Neuronal stem cell (in vitro differentiated cells): ENCODE measurements at regions not wholly inside any gene's neighbourhood (a gene's known extent, or its start where the extent isn't known, plus 50 kb on each side); places are given as distances from the start of the nearest gene placed in this dataset.
A peak's percentile ranks its signal among the peaks of the same experiment; 100 is the strongest.

Experiments
- DNase-seq: peaks from one replicate; pipeline ENCODE4 v3.0.0-alpha.2; 2013; ENCODE audit warnings: low spot score
- H2AFZ ChIP-seq: one replicate; pipeline ENCODE4 v1.6.1; 2013; ENCODE audit warnings: mild to moderate bottlenecking, low read length, inconsistent platforms
- H2AK5ac ChIP-seq: 2 replicates; pipeline ENCODE4 v1.6.1; 2013; ENCODE audit warnings: low read depth, mild to moderate bottlenecking, inconsistent platforms, low read length, moderate library complexity, mixed read lengths
- H2BK120ac ChIP-seq: 2 replicates; pipeline ENCODE4 v1.6.1; 2013; ENCODE audit warnings: low read depth, mild to moderate bottlenecking, inconsistent platforms, low read length, moderate library complexity, mixed read lengths
- H2BK12ac ChIP-seq: one replicate; pipeline ENCODE4 v1.6.1; 2013; ENCODE audit warnings: low read length, inconsistent platforms
- H2BK15ac ChIP-seq: 2 replicates; pipeline ENCODE4 v1.6.1; 2013; ENCODE audit warnings: mild to moderate bottlenecking, low read length, inconsistent platforms, mixed read lengths
- H2BK5ac ChIP-seq: one replicate; pipeline ENCODE4 v1.6.1; 2013; ENCODE audit warnings: inconsistent platforms, mild to moderate bottlenecking, low read length, moderate library complexity
- H3K14ac ChIP-seq: one replicate; pipeline ENCODE4 v1.6.1; 2013; ENCODE audit warnings: low read length, inconsistent platforms
- H3K18ac ChIP-seq: 2 replicates; pipeline ENCODE4 v1.6.1; 2013; ENCODE audit warnings: low read length, inconsistent platforms
- H3K23ac ChIP-seq: 2 replicates; pipeline ENCODE4 v1.6.1; 2013; ENCODE audit warnings: low read depth, mild to moderate bottlenecking, mixed read lengths, low read length, inconsistent platforms; ENCODE audit not compliant: poor library complexity
- H3K27ac ChIP-seq: replicated peaks from 3 replicates; pipeline ENCODE4 v1.5.1; 2013; ENCODE audit warnings: low read length, inconsistent platforms
- H3K27me3 ChIP-seq, 3 experiments: 2 replicates each; pipeline ENCODE4 v1.6.1; 2013; ENCODE audit warnings: low read length in 3 of 3, mild to moderate bottlenecking in 2 of 3, inconsistent platforms in 1 of 3, low read depth in 1 of 3, mixed read lengths in 1 of 3, moderate library complexity in 1 of 3; ENCODE audit not compliant: control insufficient read depth in 3 of 3, insufficient read depth in 3 of 3
- H3K36me3 ChIP-seq, 2 donors: replicated peaks in 1 of 2; 2 replicates each; pipeline ENCODE4 v1.6.1; 2013; ENCODE audit warnings: low read length in 2 of 2; ENCODE audit not compliant: control insufficient read depth in 2 of 2, insufficient read depth in 2 of 2
- H3K4ac ChIP-seq: 2 replicates; pipeline ENCODE4 v1.6.1; 2013; ENCODE audit warnings: inconsistent platforms, mild to moderate bottlenecking, low read length, moderate library complexity
- H3K4me1 ChIP-seq, 2 donors: 1 replicate in 1 of 2; 2 replicates in 1 of 2; pipeline ENCODE4 v1.6.1; 2013; ENCODE audit warnings: low read length in 2 of 2, low read depth in 1 of 2; ENCODE audit not compliant: control insufficient read depth in 2 of 2, insufficient read depth in 1 of 2
- H3K4me2 ChIP-seq: one replicate; pipeline ENCODE4 v1.6.1; 2013; ENCODE audit warnings: mild to moderate bottlenecking, low read length, inconsistent platforms; ENCODE audit not compliant: insufficient read depth, poor library complexity, severe bottlenecking
- H3K4me3 ChIP-seq, 2 donors: 2 replicates each; pipeline ENCODE4 v1.5.1; 2013; ENCODE audit warnings: low read length in 2 of 2, mild to moderate bottlenecking in 2 of 2, inconsistent platforms in 1 of 2, moderate library complexity in 1 of 2
- H3K79me1 ChIP-seq: one replicate; pipeline ENCODE4 v1.6.1; 2013; ENCODE audit warnings: low read depth, mild to moderate bottlenecking, inconsistent platforms, low read length, moderate library complexity
- H3K9ac ChIP-seq: one replicate; pipeline ENCODE4 v1.6.1; 2013; ENCODE audit warnings: mild to moderate bottlenecking, low read depth, low read length, inconsistent platforms; ENCODE audit not compliant: poor library complexity
- H3K9me3 ChIP-seq, 2 donors: replicated peaks in 1 of 2; 2 replicates each; pipeline versions ENCODE3 to v1.6.1; 2013; ENCODE audit warnings: low read length in 2 of 2, mild to moderate bottlenecking in 2 of 2, inconsistent platforms in 1 of 2, low read depth in 1 of 2, mixed read lengths in 1 of 2, moderate library complexity in 1 of 2; ENCODE audit not compliant: control insufficient read depth in 2 of 2, insufficient read depth in 1 of 2
- H4K8ac ChIP-seq: one replicate; pipeline ENCODE4 v1.6.1; 2013; ENCODE audit warnings: low read depth, mild to moderate bottlenecking, inconsistent platforms, low read length, moderate library complexity
- H4K91ac ChIP-seq: one replicate; pipeline ENCODE4 v1.6.1; 2013; ENCODE audit warnings: low read length, low read depth, mild to moderate bottlenecking, inconsistent platforms; ENCODE audit not compliant: poor library complexity
- WGBS, 2 donors: extraction: QIAGEN DNeasy Blood & Tissue Kit; methylation state at CpG; one replicate each; pipeline ENCODE4 v1.1.7; 2013; ENCODE audit warnings: missing lambda C conversion rate in 2 of 2, mixed read lengths in 1 of 2; ENCODE audit not compliant: insufficient read length in 2 of 2, insufficient replicate concordance in 1 of 2; ENCODE audit errors: extremely low coverage in 2 of 2; 5-methylcytosine and 5-hydroxymethylcytosine counted together

GRCh38 chr9:115944166-115944948 is 209.2 kb upstream of the PAPPA start:
- Histone ChIP-seq H4K8ac (no peak overlapping the region), H3K27me3 (no peaks in the 10 kb centered on the region), H3K27ac (peak overlapping the region; percentile 54), H3K23ac (no peak overlapping the region), H3K4me3 (no peak overlapping the region), H2AK5ac (no peak overlapping the region), H4K91ac (peak overlapping the region; percentile 61), H3K79me1 (no peaks in the 10 kb centered on the region), H2BK12ac (no peak overlapping the region), H3K4me1 (peaks cover 10 to 19% of the 10 kb centered on the region in 2 donors), H3K18ac (peak overlapping the region; percentile 78), H3K14ac (no peak overlapping the region), H2BK120ac (no peak overlapping the region), H3K9ac (no peak overlapping the region), H3K9me3 (no peaks in the 10 kb centered on the region), H2AFZ (peak overlapping the region; percentile 64), H3K4ac (no peak overlapping the region), H3K36me3 (no peaks in the 10 kb centered on the region), H2BK15ac (no peak overlapping the region), H2BK5ac (no peak overlapping the region), H3K4me2 (no peak overlapping the region)
- no peak for DNase-seq
- WGBS, 2 donors, result no CpG with 5 or more reads among the region's 10 CpGs

DNA sequence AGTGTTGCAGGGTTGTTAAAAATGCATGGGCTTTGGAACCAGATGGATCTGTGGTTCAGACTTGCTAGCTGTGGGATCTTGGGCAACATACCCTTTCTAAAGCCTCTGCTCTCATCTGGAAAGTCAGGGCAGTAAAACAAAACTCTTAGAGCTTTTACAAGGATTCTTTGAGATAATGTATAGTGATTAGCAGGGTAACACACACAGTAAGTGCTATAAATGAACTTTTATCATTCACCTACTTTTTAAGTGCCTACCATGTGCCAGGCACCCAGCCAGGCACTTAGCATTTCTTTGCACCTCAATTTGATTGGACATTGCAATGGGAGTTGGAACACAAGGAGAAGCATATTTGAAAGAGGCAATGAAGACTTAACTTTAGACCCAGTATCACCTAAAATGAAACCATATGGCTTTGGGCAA is 208.6 kb upstream of the PAPPA start:
- Histone ChIP-seq H3K23ac (no peak overlapping the region), H3K36me3 (no peaks in the 10 kb centered on the region), H3K4me3 (no peak overlapping the region), H3K9ac (no peak overlapping the region), H2BK120ac (peak overlapping the region; percentile 73), H3K9me3 (no peaks in the 10 kb centered on the region), H3K27ac (no peak overlapping the region), H2BK5ac (no peak overlapping the region), H4K8ac (no peak overlapping the region), H3K79me1 (no peaks in the 10 kb centered on the region), H2BK12ac (no peak overlapping the region), H3K4me2 (no peak overlapping the region), H3K4me1 (peaks cover 10 to 19% of the 10 kb centered on the region in 2 donors), H2AK5ac (no peak overlapping the region), H3K27me3 (no peaks in the 10 kb centered on the region), H2BK15ac (no peak overlapping the region), H3K18ac (no peak overlapping the region), H3K4ac (no peak overlapping the region), H2AFZ (peak overlapping the region; percentile 64), H4K91ac (no peak overlapping the region), H3K14ac (no peak overlapping the region)
- no peak for DNase-seq

DNA sequence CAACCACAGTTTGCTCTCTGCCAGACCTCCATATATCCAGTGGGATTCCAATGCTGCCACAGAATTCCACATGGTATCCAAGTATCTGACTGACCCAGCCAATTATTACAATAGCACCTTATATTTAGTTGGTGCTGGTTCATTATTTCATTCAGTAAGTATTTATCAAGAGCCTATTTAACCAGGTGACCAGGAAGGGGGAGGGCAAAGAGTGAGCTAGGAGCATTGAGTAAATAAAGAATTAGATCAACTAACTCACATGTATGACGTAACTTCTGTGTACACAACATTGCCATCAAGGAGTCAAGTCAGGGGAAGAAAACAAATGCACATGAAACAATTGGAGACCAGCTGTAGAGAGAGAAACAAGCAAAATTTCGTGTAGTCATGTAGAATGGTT is 207.1 kb upstream of the PAPPA start:
- no peak for DNase-seq
- WGBS, 2 donors, result no CpG with 5 or more reads among the region's 2 CpGs

GRCh38 chr9:115951977-115952376 is 201.6 kb upstream of the PAPPA start:
- no peak overlapping the region for H3K14ac ChIP-seq
- no peak overlapping the region for H2AK5ac ChIP-seq
- H3K4me1 ChIP-seq, result no peaks in the 10 kb centered on the region
- no peak overlapping the region for H3K4ac ChIP-seq
- no peaks in the 10 kb centered on the region for H3K79me1 ChIP-seq
- no peak overlapping the region for H2BK120ac ChIP-seq
- H3K27me3 ChIP-seq, result no peaks in the 10 kb centered on the region
- no peak overlapping the region for H2AFZ ChIP-seq
- no peak overlapping the region for H3K4me3 ChIP-seq
- H3K9me3 ChIP-seq, result no peaks in the 10 kb centered on the region
- no peak overlapping the region for H3K4me2 ChIP-seq
- H2BK12ac ChIP-seq, result no peak overlapping the region
- no peak overlapping the region for H2BK15ac ChIP-seq
- H3K9ac ChIP-seq, result no peak overlapping the region
- no peak overlapping the region for H4K8ac ChIP-seq
- no peak overlapping the region for H3K23ac ChIP-seq
- no peak overlapping the region for H3K18ac ChIP-seq
- no peak overlapping the region for H2BK5ac ChIP-seq
- H4K91ac ChIP-seq, result no peak overlapping the region
- no peak for DNase-seq
- H3K27ac ChIP-seq, result no peak overlapping the region
- no peaks in the 10 kb centered on the region for H3K36me3 ChIP-seq
- WGBS, 2 donors, result no CpG with 5 or more reads among the region's 4 CpGs

More for the DNA sequence above, 207.1 kb upstream of the PAPPA start:
- Histone ChIP-seq H2BK5ac (no peak overlapping the region), H3K4me3 (no peak overlapping the region), H3K18ac (no peak overlapping the region), H3K36me3 (no peaks in the 10 kb centered on the region), H3K4me2 (no peak overlapping the region), H3K4ac (no peak overlapping the region), H3K27me3 (no peaks in the 10 kb centered on the region), H3K9ac (no peak overlapping the region), H2BK15ac (no peak overlapping the region), H3K9me3 (no peaks in the 10 kb centered on the region), H4K91ac (no peak overlapping the region), H3K14ac (no peak overlapping the region), H3K27ac (no peak overlapping the region), H2AK5ac (no peak overlapping the region), H3K79me1 (no peaks in the 10 kb centered on the region), H2AFZ (no peak overlapping the region), H2BK12ac (no peak overlapping the region), H3K4me1 (peaks cover 10 to 19% of the 10 kb centered on the region in 2 donors), H3K23ac (no peak overlapping the region), H2BK120ac (no peak overlapping the region), H4K8ac (no peak overlapping the region)
